ENCODE measurements at regions not wholly inside any gene's neighbourhood (a gene's known extent, or its start where the extent isn't known, plus 50 kb on each side); places are given as distances from the start of the nearest gene placed in this dataset.

DNA sequence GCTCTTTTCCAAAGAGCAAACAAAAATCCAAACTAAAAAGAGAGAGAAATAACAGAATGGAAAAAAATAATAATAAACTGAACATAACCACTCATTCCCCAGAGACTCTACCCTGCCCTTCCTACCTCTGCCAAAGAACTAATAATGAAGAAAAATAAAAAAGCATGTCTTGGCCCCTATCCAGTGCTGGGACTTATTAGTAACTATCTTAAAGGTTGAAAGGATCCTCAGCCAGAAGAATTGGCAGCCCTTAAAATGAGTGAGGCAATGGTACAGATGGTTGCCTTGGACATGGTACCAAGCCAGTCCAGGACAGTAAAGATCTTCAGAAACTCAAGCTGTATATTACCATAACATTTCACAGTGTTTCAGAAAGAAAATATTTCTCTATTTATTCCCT, 279.3 kb downstream of the HACE1 start:
- no peak for TF ChIP-seq POLR2A (IDR thresholded peaks at IDR 0.05; ENCODE audit: low read length)
- no peak for TF ChIP-seq GATA1 (IDR thresholded peaks at IDR 0.05; ENCODE audit: low read depth, low read length)
